ENCODE measurements at regions not wholly inside any gene's neighbourhood (a gene's known extent, or its start where the extent isn't known, plus 50 kb on each side); places are given as distances from the start of the nearest gene placed in this dataset.

- TF ChIP-seq ELK1 (IDR thresholded peaks at IDR 0.05; ENCODE audit: low read depth, low read length) (no peak), E2F8 (IDR thresholded peaks at IDR 0.05; ENCODE audit: low read depth, partially characterized antibody) (no peak), TAF1 (IDR thresholded peaks at IDR 0.05; ENCODE audit: borderline replicate concordance, low read depth, low read length) (no peak), RB1 (IDR thresholded peaks at IDR 0.05; ENCODE audit: borderline replicate concordance) (no peak), CHD2 (IDR thresholded peaks at IDR 0.05; ENCODE audit: borderline replicate concordance, low read depth, low read length) (no peak), CBX5 (IDR thresholded peaks at IDR 0.05; ENCODE audit: low read depth) (no peak), ZNF24 (IDR thresholded peaks at IDR 0.05) (no peak), STAT3 (IDR thresholded peaks at IDR 0.05; ENCODE audit: low read depth, low read length) (no peak), TCF3 (IDR thresholded peaks at IDR 0.05; ENCODE audit: borderline replicate concordance, insufficient read depth, low read depth, low read length) (no peak), MXI1 (IDR thresholded peaks at IDR 0.05; ENCODE audit: low read depth, low read length) (no peak), NBN (IDR thresholded peaks at IDR 0.05) (no peak)
These were observed 1679.3 kb downstream of the LRRC4C start (continued) for GRCh38 chr11:39780131-39780530.

- TF ChIP-seq NRF1 (conservative IDR thresholded peaks at IDR 0.05; ENCODE audit: low read depth, low read length), result no peak
- no peak for TF ChIP-seq BHLHE40 (IDR thresholded peaks at IDR 0.05; ENCODE audit: borderline replicate concordance in 1 of 2, low read depth in 2 of 2, low read length in 1 of 2)
- Histone ChIP-seq H3K9ac (ENCODE audit: control insufficient read depth, insufficient read depth, low read length) (no peak overlapping the region), H3K79me2 (ENCODE audit: control insufficient read depth, insufficient read depth, low read length) (no peaks in the 10 kb centered on the region), H3K27me3 (replicated peaks in 1 of 2; ENCODE audit: control insufficient read depth in 2 of 2, insufficient read depth in 2 of 2, low read length in 1 of 2) (no peaks in the 10 kb centered on the region), H2AFZ (ENCODE audit: control insufficient read depth, low read depth, low read length) (no peak overlapping the region), H3K4me2 (ENCODE audit: control insufficient read depth, insufficient read depth) (no peak overlapping the region), H3K4me3 (no peak overlapping the region), H3K9me3 (replicated peaks; ENCODE audit: control insufficient read depth, insufficient read depth, low read length) (no peaks in the 10 kb centered on the region), H4K20me1 (ENCODE audit: control insufficient read depth, insufficient read depth) (no peaks in the 10 kb centered on the region), H3K4me1 (ENCODE audit: control insufficient read depth, insufficient read depth, low read length) (no peaks in the 10 kb centered on the region), H3K36me3 (ENCODE audit: control insufficient read depth in 2 of 2, insufficient read depth in 2 of 2, low read length in 1 of 2) (no peaks in the 10 kb centered on the region), H3K27ac (ENCODE audit: control insufficient read depth, insufficient read depth) (no peak overlapping the region)
- in situ Hi-C loops (cut with MboI), result no loop called here
- RAD21 ChIA-PET (ENCODE audit: unreplicated experiment), result interaction anchor here (0.6 kb wide), 1 partner anchor 33 kb away, joined by 3 read pairs; no protein-coding TSS in a partner anchor
- FAIRE-seq (no peak), ATAC-seq (no peak), DNase-seq (ENCODE audit: low read depth, low spot score) (no peak)
- CTCF ChIA-PET, result no interaction called here
- no TSS peak for BruUV-seq (replicated peaks)
- POLR2A ChIA-PET, result no interaction called here
- intact Hi-C loops (cut with micrococcal nuclease; ENCODE audit: unreplicated experiment), result no loop called here
- 29% methylated on average over 3 of the region's 3 CpGs for WGBS (ENCODE audit: insufficient coverage, insufficient replicate concordance, low lambda C conversion rate, missing lambda C conversion rate)
- SMC1A ChIA-PET (ENCODE audit: uncharacterized antibody, unreplicated experiment), result no interaction called here
These were observed 1682.4 kb downstream of the LRRC4C start for GRCh38 chr11:39777035-39777434.
